GM19372 (cell line): ENCODE measurements at regions not wholly inside any gene's neighbourhood (a gene's known extent, or its start where the extent isn't known, plus 50 kb on each side); places are given as distances from the start of the nearest gene placed in this dataset.

Experiments used
- ATAC-seq: cut with Tn5 transposase; IDR thresholded peaks from one replicate; pipeline ENCODE4 v1.9.1; 2021; ENCODE audit warnings: mild to moderate bottlenecking, low read depth, moderate library complexity; ENCODE audit not compliant: unreplicated experiment

DNA sequence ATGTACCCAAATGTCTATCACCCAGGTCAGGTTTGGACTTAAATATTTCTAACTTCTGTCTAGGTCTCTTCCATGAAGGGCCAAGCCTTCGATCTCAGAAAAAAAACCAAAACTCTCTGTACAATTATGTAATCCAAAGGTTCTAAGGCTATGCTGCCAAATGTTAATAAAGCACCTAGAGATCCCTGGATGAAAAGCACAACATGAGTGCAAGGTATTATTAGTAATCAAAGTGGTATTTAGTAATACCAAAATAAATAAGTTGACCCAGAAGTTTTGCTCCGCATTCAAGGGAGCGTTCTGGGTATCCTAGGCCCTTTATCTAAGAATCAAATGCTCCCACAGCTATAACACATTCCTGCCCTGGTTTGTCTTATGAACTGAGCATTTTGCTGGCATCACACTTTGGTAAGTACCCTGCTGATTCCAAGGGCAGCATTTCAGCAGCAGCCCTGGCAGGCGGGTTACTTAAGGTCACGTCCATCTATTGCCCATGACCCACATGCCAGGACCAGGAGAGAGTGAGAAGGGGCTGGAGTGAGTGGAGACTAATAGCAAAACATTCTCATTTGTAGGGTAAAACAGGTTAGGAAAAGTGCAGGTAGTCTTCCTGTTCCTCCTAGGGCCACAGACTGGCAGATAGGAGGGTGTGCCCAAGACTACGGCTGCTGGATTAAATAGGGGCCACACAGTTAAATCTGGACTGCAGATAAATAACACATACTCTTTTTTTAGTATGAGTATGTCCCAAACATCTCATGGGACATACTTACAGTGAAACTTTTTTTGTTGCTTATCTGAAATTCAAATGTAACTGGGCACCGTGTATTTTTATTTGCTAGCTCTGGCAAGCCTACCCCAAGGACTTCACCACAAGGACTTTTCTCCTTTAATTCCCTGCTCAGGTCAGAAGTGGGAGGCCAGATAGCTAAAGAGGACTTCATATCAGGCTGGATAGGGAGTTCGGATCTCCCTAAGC, 76.0 kb upstream of the SNRK start:
- ATAC-seq, result no peak

DNA sequence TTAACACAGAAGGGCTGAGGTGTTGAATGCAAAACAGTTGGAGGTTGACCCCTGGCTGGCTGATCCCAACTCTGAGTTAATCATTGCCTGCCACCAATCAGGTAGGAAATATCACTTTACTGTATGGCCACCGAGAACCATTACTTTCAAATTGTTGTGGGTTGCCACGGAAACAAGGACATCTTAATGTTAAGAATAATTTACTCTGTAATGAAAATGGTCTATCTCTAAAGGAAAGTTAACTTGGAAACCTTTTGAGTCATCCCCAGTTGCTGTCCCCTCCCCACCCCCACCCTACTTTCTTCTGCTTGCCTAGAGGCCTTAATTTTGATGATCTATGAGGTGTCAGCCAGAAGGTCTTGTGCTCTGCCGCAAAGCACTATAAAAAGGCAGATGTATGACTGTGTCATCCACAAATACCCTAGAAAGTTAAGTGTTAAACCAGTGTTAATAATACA, 78.7 kb upstream of the SNRK start:
- no peak for ATAC-seq

DNA sequence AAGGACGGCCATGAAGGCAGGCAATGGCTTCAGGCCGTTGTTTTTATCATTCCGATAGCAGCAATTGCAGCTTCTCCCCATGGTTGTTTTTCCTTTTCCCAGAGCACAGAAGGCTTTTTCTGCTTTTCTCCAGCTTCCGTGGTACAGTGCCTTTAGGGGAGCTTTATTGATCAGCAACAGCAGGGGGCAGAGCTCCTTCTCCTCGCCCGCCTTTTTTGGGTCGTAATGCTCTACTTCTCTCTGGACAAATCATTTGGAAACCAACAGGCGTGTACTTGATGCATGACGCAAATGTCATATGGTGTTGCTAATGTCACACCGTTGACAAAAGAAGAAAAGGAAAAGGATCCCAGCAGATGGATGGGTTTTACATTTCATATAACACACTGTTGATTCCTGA, 79.7 kb upstream of the SNRK start:
- ATAC-seq, result no peak

DNA sequence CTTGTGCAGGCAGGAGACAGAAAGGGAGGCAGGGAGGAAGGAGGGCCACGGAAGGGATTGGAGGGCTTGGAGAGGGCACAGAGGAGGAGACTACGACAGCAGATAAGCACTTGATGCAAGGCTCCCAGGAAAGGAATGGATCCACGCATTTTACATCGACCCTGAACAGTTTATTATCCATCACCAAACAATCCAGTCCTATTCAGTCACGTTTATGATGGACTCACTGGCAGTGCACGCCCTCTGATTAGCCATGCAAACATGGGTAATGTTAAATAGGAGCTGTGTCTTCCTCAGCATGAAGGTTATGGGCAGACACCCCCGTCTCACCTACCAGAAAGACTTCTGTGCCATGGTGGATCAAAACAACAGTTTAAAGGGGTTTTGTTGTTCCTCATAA, 80.2 kb upstream of the SNRK start:
- no peak for ATAC-seq

DNA sequence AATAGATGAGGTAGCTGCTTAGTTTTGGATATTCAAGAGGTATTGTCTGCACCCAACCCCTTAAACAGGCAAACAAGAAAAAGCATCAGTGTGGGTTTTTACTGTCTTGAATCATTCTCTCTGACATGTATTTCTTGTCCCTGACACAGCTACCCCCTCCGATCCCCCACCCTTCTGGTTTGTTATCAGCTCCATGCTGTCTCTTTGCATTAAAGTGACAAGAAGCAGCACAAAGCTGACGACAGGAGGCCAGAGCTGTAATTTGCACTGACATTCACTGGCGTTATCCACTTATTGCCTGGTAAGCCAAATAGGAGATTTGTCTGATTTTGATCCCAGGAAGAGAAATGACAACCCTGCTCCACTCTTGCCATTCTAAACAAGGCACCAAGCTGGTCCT, 83.3 kb upstream of the SNRK start:
- no peak for ATAC-seq

DNA sequence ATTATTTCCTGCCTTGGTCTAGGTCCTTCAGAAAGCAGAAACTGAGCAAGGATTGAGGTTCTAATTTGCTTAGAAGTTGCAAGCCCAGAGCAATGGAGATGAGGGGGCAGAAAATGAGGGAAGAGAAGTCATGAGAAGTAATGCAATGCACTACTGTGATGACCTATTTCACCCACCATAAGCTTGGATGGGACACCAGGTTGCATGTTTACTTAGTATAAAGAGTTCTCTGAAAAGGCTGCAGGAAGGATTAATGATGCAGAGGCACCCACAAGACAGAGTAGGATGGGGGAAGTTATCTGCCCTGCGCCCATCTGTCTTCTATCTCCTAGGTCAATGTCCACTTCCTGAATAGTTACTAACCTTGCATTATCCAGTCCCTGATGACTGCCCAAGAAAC, 84.8 kb upstream of the SNRK start:
- ATAC-seq, result no peak

DNA sequence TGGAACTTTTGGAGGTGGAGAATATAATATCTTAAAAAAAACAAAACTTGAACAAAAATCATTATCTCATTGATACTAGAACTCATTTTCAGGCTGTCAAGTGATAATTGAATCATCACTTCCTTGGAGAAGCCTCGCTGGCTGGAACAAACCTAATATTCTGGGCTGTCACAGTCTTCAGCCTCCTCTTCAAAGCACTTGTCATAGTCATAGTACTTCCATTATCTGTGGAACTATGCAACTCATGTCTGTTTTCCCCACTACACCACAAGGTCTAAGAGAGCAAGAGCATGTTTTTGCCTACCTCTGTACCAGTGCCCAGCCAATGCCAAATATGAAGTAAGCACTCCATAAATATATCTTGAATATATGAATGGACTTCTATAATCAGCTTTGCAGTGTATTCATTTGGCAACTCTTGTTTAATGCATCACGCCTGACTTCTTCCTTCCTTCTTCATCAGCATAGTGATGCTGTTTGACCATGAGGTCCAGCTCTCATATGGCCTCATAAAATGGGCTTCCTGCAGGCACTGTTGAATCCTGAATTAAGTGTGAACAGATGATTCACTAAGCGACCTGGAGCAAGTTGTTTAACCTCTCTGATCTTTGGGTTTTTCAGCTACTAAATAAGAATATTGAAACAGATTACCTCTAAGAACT, 86.6 kb upstream of the SNRK start:
- no peak for ATAC-seq

DNA sequence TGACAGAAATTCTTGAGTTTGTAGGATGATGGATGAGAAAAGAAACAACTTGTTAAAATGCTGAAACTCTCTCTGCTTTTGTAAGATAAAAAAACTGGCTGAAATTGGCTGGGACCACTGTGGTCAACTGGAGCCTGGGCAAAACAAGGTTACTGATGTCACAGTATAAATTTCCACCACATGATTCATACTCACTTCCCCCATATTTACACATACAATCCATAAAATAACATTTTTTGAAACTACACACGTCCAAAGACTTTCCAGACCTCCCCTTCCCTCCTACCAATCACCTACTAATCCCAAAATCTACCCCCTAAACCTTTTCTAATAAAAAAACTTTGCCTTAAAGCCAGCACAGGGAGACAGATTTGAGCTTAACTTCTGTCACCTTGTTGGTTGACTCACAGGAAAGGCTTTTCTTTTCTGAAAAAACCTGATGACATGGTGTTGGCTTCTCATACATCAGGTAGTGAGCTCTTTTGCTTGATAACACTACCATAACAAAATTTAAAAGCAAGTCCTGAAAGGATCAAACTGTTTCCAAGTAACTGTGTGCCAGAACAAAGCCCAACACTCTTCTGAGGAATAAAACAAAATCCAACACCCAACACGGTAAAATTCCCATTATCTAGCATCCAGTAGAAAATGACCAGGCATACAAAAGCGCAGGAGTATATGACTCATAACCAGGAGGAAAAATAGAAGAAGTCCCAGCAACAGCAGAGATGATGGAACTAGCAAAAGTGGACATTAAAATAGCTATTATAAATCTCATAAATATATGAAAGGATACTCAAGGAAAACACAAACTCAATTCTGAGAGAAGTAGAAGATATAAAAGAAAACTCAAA, 87.3 kb upstream of the SNRK start:
- no peak for ATAC-seq

DNA sequence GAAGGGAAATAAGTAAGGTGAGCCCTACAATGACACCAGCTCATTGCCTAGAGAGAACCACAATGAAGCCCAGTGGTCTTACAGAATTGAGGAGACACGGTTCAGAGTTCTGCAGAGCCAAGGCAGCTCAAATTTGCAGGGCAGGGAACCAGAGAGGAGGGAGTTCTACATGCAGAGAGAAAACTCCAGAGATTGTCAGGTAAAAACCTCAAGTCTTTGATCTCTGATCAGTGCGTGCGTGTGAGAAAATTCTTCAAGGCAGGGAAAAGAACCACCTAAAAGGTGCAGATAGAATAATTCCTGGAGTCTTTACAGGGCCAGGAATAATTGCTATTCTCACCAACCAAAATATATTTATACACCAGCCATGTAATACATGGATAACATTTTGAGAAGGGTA, 88.0 kb upstream of the SNRK start:
- no peak for ATAC-seq

DNA sequence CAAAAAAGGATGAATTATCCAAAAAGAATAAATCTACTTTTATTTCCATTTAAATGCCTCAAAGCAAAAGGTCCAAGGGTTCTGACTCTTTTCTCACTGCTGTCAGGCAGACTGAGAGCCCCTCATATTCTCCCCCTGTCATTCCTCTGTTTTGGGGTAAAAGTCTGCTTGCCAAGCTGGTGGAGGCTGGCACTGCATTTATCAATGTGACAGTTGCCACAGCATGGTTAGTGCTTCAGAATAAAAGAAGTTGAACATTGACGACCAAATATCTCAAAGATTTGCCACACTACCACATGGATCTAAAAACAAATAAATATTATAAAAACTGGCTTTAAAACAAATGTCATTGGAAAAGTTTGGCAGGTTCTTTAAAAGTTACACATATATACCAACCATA, 89.2 kb upstream of the SNRK start:
- no peak for ATAC-seq

DNA sequence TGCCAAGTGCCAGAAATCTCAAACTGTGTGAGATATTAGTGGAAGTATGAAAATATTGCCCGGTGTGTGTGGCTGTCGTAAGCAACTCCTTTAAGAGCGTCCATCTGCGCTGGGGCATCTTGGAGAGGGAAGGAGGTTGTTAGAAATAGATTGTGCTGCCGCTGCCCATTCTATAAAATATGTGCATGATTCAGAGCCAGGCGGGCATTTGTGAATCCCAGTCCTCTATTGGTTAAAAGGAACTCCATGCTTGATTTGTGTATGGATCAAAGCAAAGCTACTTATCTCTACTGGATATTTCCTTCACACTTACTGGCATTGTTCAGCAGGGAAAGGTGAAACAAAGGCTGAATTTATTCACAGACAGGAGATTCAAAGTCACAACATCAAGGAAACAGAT, 89.6 kb upstream of the SNRK start:
- no peak for ATAC-seq

DNA sequence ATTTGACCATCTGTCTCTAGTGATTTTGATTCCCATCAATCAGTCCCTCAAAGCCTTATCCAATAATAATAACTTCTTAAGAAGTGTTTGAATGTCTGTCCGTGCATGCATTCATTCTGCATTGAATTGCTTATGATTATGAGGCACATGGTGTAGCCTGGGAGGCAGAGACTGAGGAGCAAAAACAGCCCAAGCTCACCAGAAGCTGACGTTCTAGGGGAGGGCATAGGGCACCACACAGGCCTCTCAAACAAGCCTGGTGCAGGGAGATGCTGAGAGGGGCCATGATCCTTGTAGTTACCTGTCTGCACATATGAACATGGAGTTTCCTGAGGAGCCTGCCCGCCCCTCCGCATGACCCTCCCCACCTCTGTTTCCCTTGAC, 89.2 kb upstream of the POMGNT2 start:
- no peak for ATAC-seq

DNA sequence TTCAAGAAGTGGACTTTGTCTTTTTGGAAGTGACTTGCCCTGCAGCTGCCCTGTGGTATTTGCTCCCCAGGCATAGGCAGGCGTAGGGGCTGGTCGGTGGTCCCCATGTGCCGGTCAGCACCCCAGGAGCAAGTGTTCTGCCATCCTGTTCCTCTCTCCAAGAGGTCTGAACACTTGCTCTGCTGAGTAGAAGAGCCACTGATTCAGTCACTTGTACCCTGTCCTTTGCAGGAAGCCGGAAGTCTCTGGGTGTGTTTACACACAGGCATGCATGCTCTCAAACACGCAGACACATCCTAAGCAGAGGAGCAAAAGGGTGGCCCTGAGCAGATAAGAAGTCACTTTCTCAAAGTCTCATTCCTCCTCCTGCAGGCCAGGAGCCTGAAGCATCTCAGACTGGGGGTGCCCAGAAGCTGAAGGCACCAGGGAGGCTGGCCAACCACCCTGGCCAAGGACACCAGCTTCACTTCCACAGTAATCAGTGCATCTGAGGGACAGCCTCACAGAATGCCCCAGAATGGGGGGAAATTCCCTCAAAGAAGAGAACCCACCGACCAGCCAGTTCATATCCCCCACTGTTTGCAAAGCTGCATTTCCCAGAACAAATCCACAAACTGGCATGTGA, 88.7 kb upstream of the POMGNT2 start:
- ATAC-seq, result no peak

DNA sequence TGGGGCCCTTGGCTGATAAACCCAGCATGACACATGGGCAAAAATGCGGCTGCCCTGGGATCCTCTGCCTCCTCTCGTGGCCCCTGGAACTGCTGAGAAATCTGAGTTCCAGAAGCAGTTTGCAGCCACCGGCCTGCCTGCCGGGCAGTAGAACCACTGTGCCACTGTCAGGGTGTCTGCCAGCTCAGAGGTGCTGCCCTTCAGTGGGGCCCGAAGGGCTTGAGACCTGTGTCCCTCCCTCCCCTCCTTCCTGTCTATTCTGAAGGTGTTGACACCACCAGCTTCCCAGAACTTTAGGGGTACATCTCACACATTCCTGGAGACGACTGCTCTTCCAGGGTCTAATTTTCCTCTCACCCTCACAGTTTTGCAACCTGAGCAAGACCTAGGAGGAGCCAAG, 88.2 kb upstream of the POMGNT2 start:
- no peak for ATAC-seq

DNA sequence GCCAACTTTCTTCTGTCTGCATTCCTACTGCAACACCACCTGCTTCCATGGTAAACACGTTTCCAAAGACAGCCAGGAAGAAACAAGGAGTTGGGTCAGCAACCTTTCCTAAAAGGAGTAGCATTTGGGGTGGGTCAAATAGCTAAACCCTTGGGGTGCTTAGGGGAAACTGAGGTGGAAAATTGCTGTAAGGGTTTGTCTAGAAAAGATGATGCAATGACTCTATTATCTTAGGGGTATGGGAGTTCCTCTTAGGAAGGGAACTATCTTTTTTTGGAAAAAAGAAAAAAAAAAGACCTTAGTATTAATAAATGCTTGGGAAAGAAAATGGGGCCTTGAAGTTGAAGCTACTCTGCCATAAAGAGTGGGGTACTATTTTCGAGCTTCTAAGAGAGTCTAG, 86.1 kb upstream of the POMGNT2 start:
- ATAC-seq, result no peak

DNA sequence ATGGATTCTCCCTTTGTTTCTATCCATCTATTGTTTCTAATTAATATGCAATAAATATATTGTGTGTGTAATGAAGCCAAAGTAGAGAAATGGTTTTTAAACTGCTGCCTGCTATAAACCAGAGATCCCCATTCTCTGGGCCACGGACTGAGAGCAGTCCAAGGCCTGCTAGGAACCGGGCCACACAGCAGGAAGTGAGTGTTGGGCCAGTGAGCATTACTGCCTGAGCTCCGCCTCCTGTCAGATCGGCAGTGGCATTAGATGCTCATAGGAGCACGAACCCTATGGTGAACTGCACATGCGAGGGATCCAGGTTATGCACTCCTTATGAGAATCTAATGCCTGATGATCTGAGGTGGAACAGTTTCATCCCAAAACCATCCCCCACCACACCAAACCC, 85.2 kb upstream of the POMGNT2 start:
- no peak for ATAC-seq

DNA sequence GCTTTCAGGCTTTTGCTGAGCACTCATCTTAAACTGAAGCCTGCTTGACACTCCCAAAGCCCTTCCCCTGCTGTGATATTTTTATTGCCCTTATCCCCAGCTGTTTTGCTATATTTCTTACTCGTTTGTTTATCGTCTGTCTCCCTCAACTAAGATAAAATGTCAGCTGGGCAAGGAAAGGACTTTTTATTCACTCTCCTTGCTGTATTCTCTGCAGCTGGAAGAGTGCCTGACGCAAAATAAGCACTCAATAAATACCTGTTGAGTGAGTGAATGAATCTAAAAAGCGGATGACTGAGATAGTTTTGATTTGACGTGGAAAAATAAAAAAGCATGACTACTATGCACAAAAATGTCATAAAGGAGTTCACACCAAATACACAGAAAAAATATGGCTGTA, 84.8 kb upstream of the POMGNT2 start:
- no peak for ATAC-seq

DNA sequence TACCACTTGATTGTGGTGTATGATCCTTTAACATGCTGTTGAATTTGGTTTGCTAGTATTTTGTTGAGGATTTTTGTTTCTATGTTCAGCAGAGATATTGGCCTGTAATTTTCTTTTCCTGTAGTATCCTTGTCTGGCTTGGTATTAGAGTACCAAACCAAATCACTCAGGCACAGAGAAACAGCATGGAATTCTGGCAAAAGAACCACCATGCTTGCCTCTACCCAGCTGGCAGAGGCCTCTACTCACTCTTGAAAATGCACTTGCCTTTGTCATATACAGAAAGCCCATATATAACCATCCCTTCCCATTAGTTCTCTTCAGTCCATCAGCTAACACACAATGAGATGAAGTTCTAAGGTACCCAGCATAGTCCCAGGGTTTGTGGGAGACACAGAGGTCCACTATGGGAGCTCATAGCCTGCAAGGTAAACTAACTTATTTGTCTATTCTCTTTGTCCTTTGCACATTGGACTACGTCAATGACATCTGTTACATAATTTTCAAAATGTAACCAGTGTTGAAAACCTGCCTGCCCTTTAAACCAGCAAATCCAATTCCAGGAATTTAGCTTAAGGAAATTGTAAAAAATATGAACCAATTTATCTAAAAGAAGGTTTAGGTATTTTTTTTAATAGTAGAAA, 82.1 kb upstream of the POMGNT2 start:
- ATAC-seq, result no peak

DNA sequence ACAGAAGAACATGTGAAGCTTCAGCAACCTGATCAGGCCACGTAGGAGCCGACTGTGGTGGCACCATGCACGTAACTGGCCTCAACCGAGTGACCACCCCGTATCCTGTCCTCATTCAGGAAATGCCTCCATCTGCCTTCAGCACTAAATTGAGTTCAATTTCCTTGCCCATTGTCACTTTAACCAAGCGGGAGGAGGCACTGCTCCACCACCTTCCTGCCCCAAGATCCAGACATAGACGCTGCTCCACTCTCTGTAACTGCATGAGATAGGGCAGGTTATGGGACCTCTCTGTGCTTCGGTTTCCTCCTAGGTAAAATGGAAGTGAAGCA, 80.1 kb upstream of the POMGNT2 start:
- ATAC-seq, result no peak

DNA sequence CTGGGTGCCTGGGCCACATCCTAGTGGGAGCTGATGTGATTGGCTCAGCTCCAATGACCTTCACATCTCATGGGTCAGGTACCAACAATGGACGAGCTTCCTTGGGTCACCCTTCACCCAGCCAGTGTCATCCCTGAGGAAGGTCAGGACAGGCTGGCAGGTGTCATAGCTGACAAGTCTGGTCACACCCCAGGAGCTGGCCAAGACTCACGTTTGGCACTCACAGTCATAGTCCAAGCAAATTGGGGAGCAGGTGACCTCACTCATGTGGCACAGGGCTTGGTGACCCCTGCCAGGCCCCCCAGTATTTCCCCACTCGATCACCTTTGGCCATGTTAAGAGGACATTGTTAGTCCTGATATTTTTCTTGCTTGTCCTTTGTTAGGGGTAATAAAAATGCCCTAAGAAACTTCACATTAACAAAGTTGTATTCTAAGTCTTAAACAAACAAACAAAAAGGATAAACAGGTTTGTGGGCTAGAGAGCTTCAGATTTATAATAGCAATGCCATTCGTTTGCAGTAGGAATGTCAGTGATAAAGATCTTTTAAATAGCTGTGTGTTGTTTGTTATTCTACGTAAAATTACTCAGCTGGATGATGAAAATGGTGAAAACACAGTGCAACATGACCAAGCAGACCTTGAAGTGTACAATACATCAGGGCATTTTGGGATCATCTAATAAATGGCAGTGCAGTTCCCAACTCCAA, 79.5 kb upstream of the POMGNT2 start:
- ATAC-seq, result no peak
